ENCODE measurements at regions not wholly inside any gene's neighbourhood (a gene's known extent, or its start where the extent isn't known, plus 50 kb on each side); places are given as distances from the start of the nearest gene placed in this dataset.

DNA sequence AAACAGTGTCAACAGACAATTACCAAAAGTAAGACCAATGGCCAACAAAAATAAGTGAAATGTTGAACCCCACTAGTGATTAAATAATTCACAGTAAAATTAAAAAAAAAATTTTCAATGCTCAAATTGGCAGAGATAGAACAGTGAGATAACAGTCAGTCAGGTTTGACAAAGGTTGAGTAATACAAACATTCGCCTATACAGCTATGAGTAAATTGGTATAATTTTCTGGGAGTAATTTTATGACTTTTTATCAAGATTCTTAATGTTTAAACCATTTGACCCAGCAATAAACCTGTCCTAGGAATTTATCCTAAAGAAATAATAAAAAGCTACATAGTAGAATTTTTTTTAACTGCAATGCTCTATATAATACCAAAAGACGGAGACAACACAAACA is 64.9 kb upstream of the SHH start:
- no peak for TF ChIP-seq POLR2AphosphoS5 (IDR thresholded peaks at IDR 0.05; ENCODE audit: low read depth, low read length)
- TF ChIP-seq, protein P1, sequence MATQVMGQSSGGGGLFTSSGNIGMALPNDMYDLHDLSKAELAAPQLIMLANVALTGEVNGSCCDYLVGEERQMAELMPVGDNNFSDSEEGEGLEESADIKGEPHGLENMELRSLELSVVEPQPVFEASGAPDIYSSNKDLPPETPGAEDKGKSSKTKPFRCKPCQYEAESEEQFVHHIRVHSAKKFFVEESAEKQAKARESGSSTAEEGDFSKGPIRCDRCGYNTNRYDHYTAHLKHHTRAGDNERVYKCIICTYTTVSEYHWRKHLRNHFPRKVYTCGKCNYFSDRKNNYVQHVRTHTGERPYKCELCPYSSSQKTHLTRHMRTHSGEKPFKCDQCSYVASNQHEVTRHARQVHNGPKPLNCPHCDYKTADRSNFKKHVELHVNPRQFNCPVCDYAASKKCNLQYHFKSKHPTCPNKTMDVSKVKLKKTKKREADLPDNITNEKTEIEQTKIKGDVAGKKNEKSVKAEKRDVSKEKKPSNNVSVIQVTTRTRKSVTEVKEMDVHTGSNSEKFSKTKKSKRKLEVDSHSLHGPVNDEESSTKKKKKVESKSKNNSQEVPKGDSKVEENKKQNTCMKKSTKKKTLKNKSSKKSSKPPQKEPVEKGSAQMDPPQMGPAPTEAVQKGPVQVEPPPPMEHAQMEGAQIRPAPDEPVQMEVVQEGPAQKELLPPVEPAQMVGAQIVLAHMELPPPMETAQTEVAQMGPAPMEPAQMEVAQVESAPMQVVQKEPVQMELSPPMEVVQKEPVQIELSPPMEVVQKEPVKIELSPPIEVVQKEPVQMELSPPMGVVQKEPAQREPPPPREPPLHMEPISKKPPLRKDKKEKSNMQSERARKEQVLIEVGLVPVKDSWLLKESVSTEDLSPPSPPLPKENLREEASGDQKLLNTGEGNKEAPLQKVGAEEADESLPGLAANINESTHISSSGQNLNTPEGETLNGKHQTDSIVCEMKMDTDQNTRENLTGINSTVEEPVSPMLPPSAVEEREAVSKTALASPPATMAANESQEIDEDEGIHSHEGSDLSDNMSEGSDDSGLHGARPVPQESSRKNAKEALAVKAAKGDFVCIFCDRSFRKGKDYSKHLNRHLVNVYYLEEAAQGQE (IDR thresholded peaks at IDR 0.05; ENCODE audit: insufficient read depth in 1 of 2, low read depth in 2 of 2, low read length in 1 of 2) = no peak
- no peak for TF ChIP-seq TCF7L2 (IDR thresholded peaks at IDR 0.05; ENCODE audit: low read depth, low read length)
- no peak for TF ChIP-seq SIN3A (IDR thresholded peaks at IDR 0.05; ENCODE audit: borderline replicate concordance, insufficient read depth, low read depth, low read length)
- TF ChIP-seq, protein P2, sequence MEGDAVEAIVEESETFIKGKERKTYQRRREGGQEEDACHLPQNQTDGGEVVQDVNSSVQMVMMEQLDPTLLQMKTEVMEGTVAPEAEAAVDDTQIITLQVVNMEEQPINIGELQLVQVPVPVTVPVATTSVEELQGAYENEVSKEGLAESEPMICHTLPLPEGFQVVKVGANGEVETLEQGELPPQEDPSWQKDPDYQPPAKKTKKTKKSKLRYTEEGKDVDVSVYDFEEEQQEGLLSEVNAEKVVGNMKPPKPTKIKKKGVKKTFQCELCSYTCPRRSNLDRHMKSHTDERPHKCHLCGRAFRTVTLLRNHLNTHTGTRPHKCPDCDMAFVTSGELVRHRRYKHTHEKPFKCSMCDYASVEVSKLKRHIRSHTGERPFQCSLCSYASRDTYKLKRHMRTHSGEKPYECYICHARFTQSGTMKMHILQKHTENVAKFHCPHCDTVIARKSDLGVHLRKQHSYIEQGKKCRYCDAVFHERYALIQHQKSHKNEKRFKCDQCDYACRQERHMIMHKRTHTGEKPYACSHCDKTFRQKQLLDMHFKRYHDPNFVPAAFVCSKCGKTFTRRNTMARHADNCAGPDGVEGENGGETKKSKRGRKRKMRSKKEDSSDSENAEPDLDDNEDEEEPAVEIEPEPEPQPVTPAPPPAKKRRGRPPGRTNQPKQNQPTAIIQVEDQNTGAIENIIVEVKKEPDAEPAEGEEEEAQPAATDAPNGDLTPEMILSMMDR (IDR thresholded peaks at IDR 0.05) = no peak
- no peaks in the 10 kb centered on the region for H3K36me3 ChIP-seq (ENCODE audit: control insufficient read depth, insufficient read depth, low read length)
- ATAC-seq = no peak
- BruUV-seq (replicated peaks) = no TSS peak
- no peak for DNase-seq (ENCODE audit: low read depth, low spot score)
- in situ Hi-C loops (cut with HindIII; ENCODE audit: low pct_unique_long_range_greater_than_20kb, low sequenced_read_pairs) = no loop called here
- intact Hi-C loops (cut with micrococcal nuclease; ENCODE audit: unreplicated experiment) = no loop called here
- H3K4me3 ChIP-seq (ENCODE audit: low read depth in 2 of 2, low read length in 2 of 2) = no peak overlapping the region
- ChIA-PET CTCF (no interaction called here), POLR2A (no interaction called here)
- H3K9me3 ChIP-seq (ENCODE audit: control insufficient read depth, insufficient read depth, low read depth, low read length) = no peaks in the 10 kb centered on the region
- no peaks in the 10 kb centered on the region for H3K4me1 ChIP-seq (ENCODE audit: control insufficient read depth, insufficient read depth, low read length)
- no peaks in the 10 kb centered on the region for H3K27me3 ChIP-seq (ENCODE audit: control insufficient read depth, insufficient read depth, low read length)
- no peak overlapping the region for H3K27ac ChIP-seq (ENCODE audit: low read length)

DNA sequence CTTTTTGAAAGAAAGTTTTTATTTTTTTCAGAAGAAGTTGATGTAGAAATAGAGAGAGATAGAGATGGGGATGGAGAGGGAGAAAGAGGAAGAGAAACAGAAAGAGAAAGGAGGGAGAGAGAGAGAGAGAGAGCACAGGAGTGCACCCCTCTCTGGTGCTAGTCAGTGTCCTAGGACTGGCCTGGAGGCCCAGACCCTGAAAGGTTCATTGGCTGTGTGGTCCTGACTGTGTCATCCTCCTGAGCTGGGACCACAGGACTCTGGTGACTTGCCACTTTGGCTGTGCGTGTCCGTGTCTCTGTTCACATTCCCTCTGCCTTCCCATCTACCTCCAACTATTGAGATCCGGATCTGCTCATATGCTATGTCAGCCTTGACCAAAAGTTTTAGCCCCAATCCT is 62.1 kb upstream of the SHH start:
- intact Hi-C loops (cut with micrococcal nuclease; ENCODE audit: unreplicated experiment) = no loop called here
- TF ChIP-seq, protein P1 (IDR thresholded peaks at IDR 0.05; ENCODE audit: insufficient read depth in 1 of 2, low read depth in 2 of 2, low read length in 1 of 2) = no peak
- no peak for TF ChIP-seq POLR2AphosphoS5 (IDR thresholded peaks at IDR 0.05; ENCODE audit: low read depth, low read length)
- TF ChIP-seq TCF7L2 (IDR thresholded peaks at IDR 0.05; ENCODE audit: low read depth, low read length) = no peak
- no peak for TF ChIP-seq SIN3A (IDR thresholded peaks at IDR 0.05; ENCODE audit: borderline replicate concordance, insufficient read depth, low read depth, low read length)
- TF ChIP-seq, protein P2 (IDR thresholded peaks at IDR 0.05) = no peak
- ATAC-seq (no peak), DNase-seq (ENCODE audit: low read depth, low spot score) (no peak)
- no TSS peak for BruUV-seq (replicated peaks)
- no peaks in the 10 kb centered on the region for H3K27me3 ChIP-seq (ENCODE audit: control insufficient read depth, insufficient read depth, low read length)
- no peaks in the 10 kb centered on the region for H3K9me3 ChIP-seq (ENCODE audit: control insufficient read depth, insufficient read depth, low read depth, low read length)
- ChIA-PET CTCF (interaction anchor here (0.7 kb wide), 1 partner anchor 282 kb away, joined by 3 read pairs; no protein-coding TSS in a partner anchor), POLR2A (no interaction called here)
- no peak overlapping the region for H3K27ac ChIP-seq (ENCODE audit: low read length)
- H3K36me3 ChIP-seq (ENCODE audit: control insufficient read depth, insufficient read depth, low read length) = no peaks in the 10 kb centered on the region
- H3K4me3 ChIP-seq (ENCODE audit: low read depth in 2 of 2, low read length in 2 of 2) = no peak overlapping the region
- in situ Hi-C loops (cut with HindIII; ENCODE audit: low pct_unique_long_range_greater_than_20kb, low sequenced_read_pairs) = no loop called here
- no peaks in the 10 kb centered on the region for H3K4me1 ChIP-seq (ENCODE audit: control insufficient read depth, insufficient read depth, low read length)

Measured in Panc1 (cell line).